ENCODE measurements at regions not wholly inside any gene's neighbourhood (a gene's known extent, or its start where the extent isn't known, plus 50 kb on each side); places are given as distances from the start of the nearest gene placed in this dataset.

- no peak for DNase-seq
Measured at GRCh38 chr10:3510741-3511140, 274.3 kb downstream of the KLF6 start.

- DNase-seq, result no peak
Measured at GRCh38 chr10:3509355-3509754, 275.7 kb downstream of the KLF6 start.

GRCh38 chr10:3503299-3503698 is 281.7 kb downstream of the KLF6 start:
- no peak for DNase-seq

- peak; percentile 28 for DNase-seq
Measured at GRCh38 chr10:3502673-3503072, 282.3 kb downstream of the KLF6 start.

GRCh38 chr10:3500408-3500856 is 284.6 kb downstream of the KLF6 start:
- DNase-seq, result no peak

GRCh38 chr10:3499120-3499519 is 285.9 kb downstream of the KLF6 start:
- DNase-seq, result no peak

- DNase-seq, result no peak
Measured at GRCh38 chr10:3497581-3497980, 287.4 kb downstream of the KLF6 start.

- DNase-seq, result no peak
Measured at GRCh38 chr10:3496138-3496537, 288.9 kb downstream of the KLF6 start.

GRCh38 chr10:3495281-3495680 is 289.7 kb downstream of the KLF6 start:
- DNase-seq, result no peak

- no peak for DNase-seq
Measured at GRCh38 chr10:3494838-3495230, 290.2 kb downstream of the KLF6 start.

- no peak for DNase-seq
Measured at GRCh38 chr10:3494131-3494837, 290.7 kb downstream of the KLF6 start.

GRCh38 chr10:3493621-3494020 is 291.4 kb downstream of the KLF6 start:
- DNase-seq, result no peak

GRCh38 chr10:3491571-3491970 is 293.4 kb downstream of the KLF6 start:
- no peak for DNase-seq

GRCh38 chr10:3487228-3487627 is 297.8 kb downstream of the KLF6 start:
- DNase-seq, result no peak

- DNase-seq, result no peak
Measured at GRCh38 chr10:3486346-3487065, 298.5 kb downstream of the KLF6 start.

GRCh38 chr10:3485057-3485686 is 299.8 kb downstream of the KLF6 start:
- DNase-seq, result no peak

- DNase-seq, result no peak
Measured at GRCh38 chr10:3484306-3485056, 300.5 kb downstream of the KLF6 start.

GRCh38 chr10:3482200-3482993 is 302.6 kb downstream of the KLF6 start:
- no peak for DNase-seq

GRCh38 chr10:3481496-3481895 is 303.5 kb downstream of the KLF6 start:
- no peak for DNase-seq

GRCh38 chr10:3480990-3481315 is 304.1 kb downstream of the KLF6 start:
- no peak for DNase-seq

- DNase-seq, result no peak
Measured at GRCh38 chr10:3480281-3480989, 304.6 kb downstream of the KLF6 start.

All from NCI-H1417 treated with DMSO at 0.1 percent for 48 hours (cell line).